SK-N-SH (cell line): ENCODE measurements at regions not wholly inside any gene's neighbourhood (a gene's known extent, or its start where the extent isn't known, plus 50 kb on each side); places are given as distances from the start of the nearest gene placed in this dataset.

Experiments
- EZH2phosphoT487 ChIP-seq: fragments of 200-600 bp; sonication (generic); IDR thresholded peaks from 2 replicates; pipeline ENCODE4 v1.6.1; 2017; ENCODE audit warnings: low read depth, mixed run types, mild to moderate bottlenecking, antibody characterized with exemption, moderate library complexity, borderline replicate concordance
- JUND ChIP-seq: IDR thresholded peaks from 2 replicates; pipeline ENCODE4 v1.4.0; 2012
- POLR2AphosphoS5 ChIP-seq: IDR thresholded peaks from 2 replicates; pipeline ENCODE4 v1.6.1; 2012; ENCODE audit warnings: low read depth, low read length
- SIN3A ChIP-seq: IDR thresholded peaks from 2 replicates; pipeline ENCODE4 v1.6.1; 2012; ENCODE audit warnings: low read depth, mild to moderate bottlenecking, low read length, moderate library complexity, borderline replicate concordance
- SMC3 ChIP-seq: IDR thresholded peaks from 2 replicates; pipeline ENCODE4 v1.6.1; 2012; ENCODE audit warnings: low read depth, low read length, improper control_type of control experiment
- TEAD4 ChIP-seq: IDR thresholded peaks from 2 replicates; pipeline ENCODE4 v1.4.0; 2012; ENCODE audit warnings: mild to moderate bottlenecking, borderline replicate concordance; ENCODE audit not compliant: insufficient read depth
- USF1 ChIP-seq: IDR thresholded peaks from 2 replicates; pipeline ENCODE4 v1.4.0; 2012; ENCODE audit warnings: low read depth, borderline replicate concordance
- USF2 ChIP-seq: fragments of 150-350 bp; IDR thresholded peaks from 2 replicates; pipeline ENCODE4 v1.6.1; 2017; ENCODE audit warnings: antibody characterized with exemption, low read length, low read depth, borderline replicate concordance
- YY1 ChIP-seq: IDR thresholded peaks from 2 replicates; pipeline ENCODE4 v1.4.0; 2012; ENCODE audit warnings: low read depth, mild to moderate bottlenecking
- TF ChIP-seq, protein P1 (sequence below): fragments of 200-600 bp; sonication (generic); IDR thresholded peaks from 2 replicates; pipeline ENCODE4 v1.6.1; 2017; ENCODE audit warnings: antibody characterized with exemption, mild to moderate bottlenecking, moderate library complexity
- TF ChIP-seq, protein P2 (sequence below): IDR thresholded peaks from 2 replicates; pipeline ENCODE4 v1.4.0; 2012; ENCODE audit warnings: low read depth

DNA sequence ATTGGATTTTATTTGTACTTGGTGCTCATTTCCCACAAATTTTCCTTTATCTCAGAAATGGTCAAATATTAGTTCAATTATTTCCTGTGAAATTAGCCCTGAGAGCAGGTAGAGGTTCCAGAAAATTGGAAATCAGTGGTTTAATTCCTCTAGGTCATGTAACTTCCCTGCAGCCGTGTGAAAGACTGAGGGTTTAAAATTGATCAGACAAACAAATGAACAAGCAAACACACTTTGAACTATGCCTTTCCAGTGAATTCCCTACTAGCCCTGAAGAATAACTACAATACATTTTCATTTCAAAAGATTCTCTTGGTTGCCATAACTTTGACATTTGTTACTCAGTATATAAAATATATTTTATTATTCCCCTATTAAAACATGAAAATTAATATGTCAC is 1116.7 kb downstream of the REEP3 start:
- TF ChIP-seq USF1 (no peak), TEAD4 (no peak), POLR2AphosphoS5 (no peak), USF2 (no peak), SMC3 (no peak), JUND (no peak), YY1 (no peak), EZH2phosphoT487 (no peak), SIN3A (no peak)
- TF ChIP-seq, protein P1, sequence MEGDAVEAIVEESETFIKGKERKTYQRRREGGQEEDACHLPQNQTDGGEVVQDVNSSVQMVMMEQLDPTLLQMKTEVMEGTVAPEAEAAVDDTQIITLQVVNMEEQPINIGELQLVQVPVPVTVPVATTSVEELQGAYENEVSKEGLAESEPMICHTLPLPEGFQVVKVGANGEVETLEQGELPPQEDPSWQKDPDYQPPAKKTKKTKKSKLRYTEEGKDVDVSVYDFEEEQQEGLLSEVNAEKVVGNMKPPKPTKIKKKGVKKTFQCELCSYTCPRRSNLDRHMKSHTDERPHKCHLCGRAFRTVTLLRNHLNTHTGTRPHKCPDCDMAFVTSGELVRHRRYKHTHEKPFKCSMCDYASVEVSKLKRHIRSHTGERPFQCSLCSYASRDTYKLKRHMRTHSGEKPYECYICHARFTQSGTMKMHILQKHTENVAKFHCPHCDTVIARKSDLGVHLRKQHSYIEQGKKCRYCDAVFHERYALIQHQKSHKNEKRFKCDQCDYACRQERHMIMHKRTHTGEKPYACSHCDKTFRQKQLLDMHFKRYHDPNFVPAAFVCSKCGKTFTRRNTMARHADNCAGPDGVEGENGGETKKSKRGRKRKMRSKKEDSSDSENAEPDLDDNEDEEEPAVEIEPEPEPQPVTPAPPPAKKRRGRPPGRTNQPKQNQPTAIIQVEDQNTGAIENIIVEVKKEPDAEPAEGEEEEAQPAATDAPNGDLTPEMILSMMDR, result no peak
- TF ChIP-seq, protein P2, sequence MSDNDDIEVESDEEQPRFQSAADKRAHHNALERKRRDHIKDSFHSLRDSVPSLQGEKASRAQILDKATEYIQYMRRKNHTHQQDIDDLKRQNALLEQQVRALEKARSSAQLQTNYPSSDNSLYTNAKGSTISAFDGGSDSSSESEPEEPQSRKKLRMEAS, result no peak
